ENCODE measurements at regions not wholly inside any gene's neighbourhood (a gene's known extent, or its start where the extent isn't known, plus 50 kb on each side); places are given as distances from the start of the nearest gene placed in this dataset.
"Not testable (repeated sequence)": the region's sequence is repeated elsewhere in the genome, so short reads cannot be mapped to it uniquely, and the experiment has no call there.

DNA sequence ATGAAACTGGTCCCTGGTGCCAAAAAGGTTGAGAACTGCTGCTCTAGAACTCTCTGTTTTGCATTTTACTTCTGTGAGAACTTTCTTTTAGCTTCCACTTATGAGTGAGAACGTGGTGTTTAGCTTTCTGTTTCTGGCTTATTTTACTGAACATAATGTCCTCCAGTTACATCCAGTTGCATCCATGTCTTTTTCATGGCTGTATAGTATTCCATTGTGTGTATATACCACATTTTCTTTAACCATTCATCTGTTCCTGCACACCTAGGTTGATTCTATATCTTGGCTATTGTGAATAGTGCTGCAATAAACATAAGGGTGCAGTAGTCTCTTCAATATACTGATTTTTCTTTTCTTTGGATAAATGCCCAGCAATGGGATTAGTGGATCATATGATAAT lies 165.7 kb downstream of the NPR3 start:
- TF ChIP-seq, protein P1, sequence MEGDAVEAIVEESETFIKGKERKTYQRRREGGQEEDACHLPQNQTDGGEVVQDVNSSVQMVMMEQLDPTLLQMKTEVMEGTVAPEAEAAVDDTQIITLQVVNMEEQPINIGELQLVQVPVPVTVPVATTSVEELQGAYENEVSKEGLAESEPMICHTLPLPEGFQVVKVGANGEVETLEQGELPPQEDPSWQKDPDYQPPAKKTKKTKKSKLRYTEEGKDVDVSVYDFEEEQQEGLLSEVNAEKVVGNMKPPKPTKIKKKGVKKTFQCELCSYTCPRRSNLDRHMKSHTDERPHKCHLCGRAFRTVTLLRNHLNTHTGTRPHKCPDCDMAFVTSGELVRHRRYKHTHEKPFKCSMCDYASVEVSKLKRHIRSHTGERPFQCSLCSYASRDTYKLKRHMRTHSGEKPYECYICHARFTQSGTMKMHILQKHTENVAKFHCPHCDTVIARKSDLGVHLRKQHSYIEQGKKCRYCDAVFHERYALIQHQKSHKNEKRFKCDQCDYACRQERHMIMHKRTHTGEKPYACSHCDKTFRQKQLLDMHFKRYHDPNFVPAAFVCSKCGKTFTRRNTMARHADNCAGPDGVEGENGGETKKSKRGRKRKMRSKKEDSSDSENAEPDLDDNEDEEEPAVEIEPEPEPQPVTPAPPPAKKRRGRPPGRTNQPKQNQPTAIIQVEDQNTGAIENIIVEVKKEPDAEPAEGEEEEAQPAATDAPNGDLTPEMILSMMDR (IDR thresholded peaks at IDR 0.05; ENCODE audit: low read depth, low read length), result no peak
- H3K4me3 ChIP-seq (ENCODE audit: low read depth, low read length), result no peak overlapping the region

DNA sequence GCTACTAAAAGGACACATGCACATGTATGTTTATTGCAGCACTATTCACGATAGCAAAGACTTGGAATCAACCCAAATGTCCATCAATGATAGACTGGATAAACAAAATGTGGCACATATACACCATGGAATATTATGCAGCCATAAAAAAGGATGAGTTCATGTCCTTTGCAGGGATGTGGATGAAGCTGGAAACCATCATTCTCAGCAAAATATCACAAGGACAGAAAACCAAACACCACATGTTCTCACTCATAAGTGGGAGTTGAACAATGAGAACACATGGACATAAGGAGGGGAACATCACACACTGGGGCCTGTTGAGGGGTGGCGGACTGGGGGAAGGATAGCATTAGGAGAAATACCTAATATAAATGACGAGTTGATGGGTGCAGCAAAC lies 168.2 kb downstream of the NPR3 start:
- H3K4me3 ChIP-seq (ENCODE audit: low read depth, low read length), result not testable (repeated sequence)

DNA sequence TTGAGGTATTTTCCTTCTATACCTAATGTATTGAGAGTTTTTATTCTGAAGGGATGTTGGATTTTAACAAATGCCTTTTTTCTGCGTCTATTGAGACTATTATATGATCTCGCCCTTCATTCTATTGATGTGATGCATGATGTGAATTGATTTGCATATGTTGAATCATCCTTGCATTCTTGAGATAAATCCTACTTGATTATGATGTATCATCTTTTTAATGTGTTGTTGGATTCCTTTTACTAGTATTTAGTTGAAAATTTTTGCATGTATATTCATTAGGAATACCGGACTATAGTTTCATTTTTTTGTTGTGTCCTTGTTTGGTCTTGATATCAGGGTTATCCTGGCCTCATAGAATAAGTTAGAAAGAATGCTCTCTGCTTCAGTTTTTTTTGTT lies 169.7 kb downstream of the NPR3 start:
- no peak overlapping the region for H3K4me3 ChIP-seq (ENCODE audit: low read depth, low read length)
- TF ChIP-seq, protein P1 (IDR thresholded peaks at IDR 0.05; ENCODE audit: low read depth, low read length), result no peak

DNA sequence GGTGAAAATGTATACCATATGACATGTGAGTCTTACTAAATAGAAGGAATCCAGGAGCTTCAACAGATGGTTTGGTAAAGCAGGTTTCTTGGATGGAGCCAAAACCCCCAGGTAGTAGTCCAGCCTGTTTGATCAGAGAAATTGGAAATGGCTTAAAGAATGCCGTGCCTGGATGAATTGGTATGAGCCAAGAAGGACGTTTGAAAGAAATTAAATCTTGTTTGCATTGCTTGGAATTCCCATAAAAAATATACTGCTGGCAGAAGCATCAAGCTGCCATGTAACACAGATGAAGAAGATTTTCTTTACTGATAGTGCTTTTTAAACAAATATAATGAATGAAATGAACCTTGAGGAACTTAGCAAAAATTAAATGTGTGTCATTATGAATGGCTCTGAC lies 176.3 kb downstream of the NPR3 start:
- no peak overlapping the region for H3K4me3 ChIP-seq (ENCODE audit: low read depth, low read length)
- TF ChIP-seq, protein P1 (IDR thresholded peaks at IDR 0.05; ENCODE audit: low read depth, low read length), result no peak

DNA sequence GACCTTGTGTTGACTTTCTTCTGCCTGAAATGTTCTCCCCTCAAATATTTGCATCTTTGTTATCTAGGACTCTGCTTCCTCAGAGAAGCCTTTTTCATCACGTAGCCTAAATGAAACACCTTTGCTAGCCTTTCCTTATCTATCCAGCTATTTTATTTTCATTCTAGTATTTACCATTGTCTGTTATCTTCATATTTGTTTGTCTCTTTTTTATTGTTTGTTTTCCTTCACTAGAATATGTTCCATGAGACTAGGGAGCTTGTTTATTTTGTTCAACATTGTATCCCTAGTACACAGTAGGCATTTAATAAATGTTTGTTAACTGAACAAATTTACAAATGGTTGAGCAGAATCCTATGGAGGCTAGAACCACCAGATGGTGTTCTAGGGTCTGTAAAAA lies 178.0 kb downstream of the NPR3 start:
- H3K4me3 ChIP-seq (ENCODE audit: low read depth, low read length), result no peak overlapping the region
- TF ChIP-seq, protein P1 (IDR thresholded peaks at IDR 0.05; ENCODE audit: low read depth, low read length), result no peak

DNA sequence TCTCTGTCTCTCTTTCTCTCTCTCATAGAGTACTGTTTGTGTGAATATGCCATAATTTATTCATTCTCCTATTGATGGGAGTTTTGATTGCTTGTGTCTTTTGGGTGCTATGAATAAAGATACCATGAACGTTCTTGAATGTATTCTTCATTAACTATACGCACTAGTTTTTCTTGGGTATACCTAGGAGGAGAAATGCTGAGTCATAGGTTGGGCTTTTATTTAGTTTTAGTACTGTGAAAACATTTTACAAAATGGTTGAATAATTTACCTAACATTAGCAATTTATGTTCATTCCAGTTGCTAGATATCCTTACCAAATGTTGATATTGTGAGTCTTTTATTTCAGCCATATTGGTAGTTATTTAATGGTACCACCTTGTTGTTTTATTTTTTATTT lies 192.5 kb downstream of the NPR3 start:
- H3K4me3 ChIP-seq (ENCODE audit: low read depth, low read length), result no peak overlapping the region
- TF ChIP-seq, protein P1 (IDR thresholded peaks at IDR 0.05; ENCODE audit: low read depth, low read length), result no peak

DNA sequence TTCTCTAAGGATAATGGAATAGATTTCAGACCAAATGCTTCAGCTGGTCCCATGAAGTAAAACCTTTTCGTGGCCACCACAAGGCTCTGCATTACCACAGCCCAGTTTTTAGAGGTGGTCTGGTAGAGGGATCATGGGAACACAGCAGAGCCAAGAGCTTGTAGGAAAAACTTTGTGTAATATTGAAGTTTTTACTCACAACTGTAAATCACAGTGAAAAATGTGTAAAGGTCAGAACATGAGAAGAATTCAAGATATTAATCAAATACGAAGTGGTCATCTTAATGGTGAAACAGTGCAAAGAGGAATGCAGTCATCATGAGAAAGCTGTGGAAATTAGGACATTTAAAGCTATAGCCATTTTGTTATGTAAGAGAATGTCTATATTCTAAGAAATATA lies 197.5 kb downstream of the NPR3 start:
- H3K4me3 ChIP-seq (ENCODE audit: low read depth, low read length), result no peak overlapping the region
- TF ChIP-seq, protein P1 (IDR thresholded peaks at IDR 0.05; ENCODE audit: low read depth, low read length), result no peak

DNA sequence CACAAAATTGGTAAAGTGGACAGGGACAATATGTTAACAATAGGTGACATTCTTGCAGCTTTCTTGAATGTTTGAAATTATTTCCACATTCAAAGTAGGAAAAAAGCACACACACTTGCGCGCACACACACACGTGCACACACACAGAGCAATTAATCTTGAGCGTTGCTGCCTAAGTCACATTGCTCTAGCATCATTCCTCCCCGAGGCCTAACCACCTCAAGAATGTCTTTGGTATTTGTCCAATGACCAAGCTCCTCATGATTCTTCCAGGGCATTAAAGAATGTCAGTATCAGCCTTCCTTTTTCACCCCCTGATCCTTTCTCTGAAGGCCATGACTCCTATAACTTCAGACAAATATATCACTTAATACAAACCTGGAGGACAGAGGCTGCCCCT lies 198.1 kb downstream of the NPR3 start:
- TF ChIP-seq, protein P1 (IDR thresholded peaks at IDR 0.05; ENCODE audit: low read depth, low read length), result no peak
- H3K4me3 ChIP-seq (ENCODE audit: low read depth, low read length), result no peak overlapping the region
